ENCODE measurements at regions not wholly inside any gene's neighbourhood (a gene's known extent, or its start where the extent isn't known, plus 50 kb on each side); places are given as distances from the start of the nearest gene placed in this dataset.

DNA sequence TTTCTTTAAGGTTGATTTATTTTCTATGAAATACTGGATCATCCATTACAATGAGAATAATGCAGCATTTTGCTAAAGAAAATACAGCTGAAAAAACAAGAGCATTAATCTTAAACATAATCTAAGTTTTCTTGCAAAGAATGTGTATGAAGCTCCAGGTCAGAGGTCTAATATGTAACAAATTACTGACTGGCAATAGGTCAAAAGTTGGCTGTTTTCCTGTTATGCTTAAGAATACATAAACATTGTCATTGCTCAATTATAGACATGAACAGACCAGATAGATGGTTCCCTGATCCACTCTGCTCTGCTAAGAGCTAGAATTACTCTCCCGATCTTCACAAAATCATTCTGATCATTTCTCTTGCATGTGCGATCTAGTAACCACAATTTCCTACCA, 718.6 kb downstream of the PDHA2 start (continued):
- TF ChIP-seq ZFP3 (CRISPR knock-in tag; IDR thresholded peaks at IDR 0.05) (no peak), TOX (CRISPR knock-in tag; IDR thresholded peaks at IDR 0.05; ENCODE audit: borderline replicate concordance) (no peak), ZC3H10 (CRISPR knock-in tag; IDR thresholded peaks at IDR 0.05) (no peak), BACH2 (CRISPR knock-in tag; IDR thresholded peaks at IDR 0.05; ENCODE audit: borderline replicate concordance) (no peak), PPARA (CRISPR knock-in tag; IDR thresholded peaks at IDR 0.05; ENCODE audit: borderline replicate concordance) (no peak)
- TF ChIP-seq, protein P1, sequence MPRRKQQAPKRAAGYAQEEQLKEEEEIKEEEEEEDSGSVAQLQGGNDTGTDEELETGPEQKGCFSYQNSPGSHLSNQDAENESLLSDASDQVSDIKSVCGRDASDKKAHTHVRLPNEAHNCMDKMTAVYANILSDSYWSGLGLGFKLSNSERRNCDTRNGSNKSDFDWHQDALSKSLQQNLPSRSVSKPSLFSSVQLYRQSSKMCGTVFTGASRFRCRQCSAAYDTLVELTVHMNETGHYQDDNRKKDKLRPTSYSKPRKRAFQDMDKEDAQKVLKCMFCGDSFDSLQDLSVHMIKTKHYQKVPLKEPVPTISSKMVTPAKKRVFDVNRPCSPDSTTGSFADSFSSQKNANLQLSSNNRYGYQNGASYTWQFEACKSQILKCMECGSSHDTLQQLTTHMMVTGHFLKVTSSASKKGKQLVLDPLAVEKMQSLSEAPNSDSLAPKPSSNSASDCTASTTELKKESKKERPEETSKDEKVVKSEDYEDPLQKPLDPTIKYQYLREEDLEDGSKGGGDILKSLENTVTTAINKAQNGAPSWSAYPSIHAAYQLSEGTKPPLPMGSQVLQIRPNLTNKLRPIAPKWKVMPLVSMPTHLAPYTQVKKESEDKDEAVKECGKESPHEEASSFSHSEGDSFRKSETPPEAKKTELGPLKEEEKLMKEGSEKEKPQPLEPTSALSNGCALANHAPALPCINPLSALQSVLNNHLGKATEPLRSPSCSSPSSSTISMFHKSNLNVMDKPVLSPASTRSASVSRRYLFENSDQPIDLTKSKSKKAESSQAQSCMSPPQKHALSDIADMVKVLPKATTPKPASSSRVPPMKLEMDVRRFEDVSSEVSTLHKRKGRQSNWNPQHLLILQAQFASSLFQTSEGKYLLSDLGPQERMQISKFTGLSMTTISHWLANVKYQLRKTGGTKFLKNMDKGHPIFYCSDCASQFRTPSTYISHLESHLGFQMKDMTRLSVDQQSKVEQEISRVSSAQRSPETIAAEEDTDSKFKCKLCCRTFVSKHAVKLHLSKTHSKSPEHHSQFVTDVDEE (CRISPR knock-in tag; IDR thresholded peaks at IDR 0.05) = no peak

- no peak for TF ChIP-seq GLIS3 (CRISPR knock-in tag; IDR thresholded peaks at IDR 0.05)
- TF ChIP-seq TCF4 (CRISPR knock-in tag; IDR thresholded peaks at IDR 0.05; ENCODE audit: borderline replicate concordance) = no peak
- no peak for TF ChIP-seq ZNF70 (CRISPR knock-in tag; IDR thresholded peaks at IDR 0.05)
- no peak for TF ChIP-seq RARB (CRISPR knock-in tag; IDR thresholded peaks at IDR 0.05)
- ATAC-seq = no peak
These were observed 726.9 kb downstream of the PDHA2 start for GRCh38 chr4:96566755-96567154.

DNA sequence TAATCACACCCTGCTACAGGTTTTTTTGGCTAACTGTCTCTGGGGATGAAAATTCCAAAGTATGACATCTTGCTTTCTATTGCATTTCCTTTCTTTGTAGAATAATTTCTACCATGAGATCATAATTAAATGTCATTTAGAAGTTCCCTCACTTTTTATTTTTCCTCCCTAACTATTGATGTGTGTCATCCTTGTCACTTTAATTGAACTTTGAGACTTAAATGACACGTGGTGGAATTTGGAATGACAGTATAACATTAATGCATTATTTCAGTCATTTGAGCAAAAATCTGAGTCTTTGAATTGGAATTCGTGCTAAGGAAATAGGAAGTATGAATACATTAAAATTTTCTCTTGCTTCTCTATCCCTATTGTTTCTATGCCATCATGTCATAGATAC, 745.4 kb downstream of the PDHA2 start:
- ATAC-seq = no peak
- TF ChIP-seq POU6F1 (CRISPR knock-in tag; IDR thresholded peaks at IDR 0.05; ENCODE audit: borderline replicate concordance, low read depth) = no peak
- no peak for TF ChIP-seq BACH2 (CRISPR knock-in tag; IDR thresholded peaks at IDR 0.05; ENCODE audit: borderline replicate concordance)
- TF ChIP-seq, protein P1 (CRISPR knock-in tag; IDR thresholded peaks at IDR 0.05) = no peak
- TF ChIP-seq PPARA (CRISPR knock-in tag; IDR thresholded peaks at IDR 0.05; ENCODE audit: borderline replicate concordance) = no peak
- TF ChIP-seq ESRRG (CRISPR knock-in tag; IDR thresholded peaks at IDR 0.05) = no peak

DNA sequence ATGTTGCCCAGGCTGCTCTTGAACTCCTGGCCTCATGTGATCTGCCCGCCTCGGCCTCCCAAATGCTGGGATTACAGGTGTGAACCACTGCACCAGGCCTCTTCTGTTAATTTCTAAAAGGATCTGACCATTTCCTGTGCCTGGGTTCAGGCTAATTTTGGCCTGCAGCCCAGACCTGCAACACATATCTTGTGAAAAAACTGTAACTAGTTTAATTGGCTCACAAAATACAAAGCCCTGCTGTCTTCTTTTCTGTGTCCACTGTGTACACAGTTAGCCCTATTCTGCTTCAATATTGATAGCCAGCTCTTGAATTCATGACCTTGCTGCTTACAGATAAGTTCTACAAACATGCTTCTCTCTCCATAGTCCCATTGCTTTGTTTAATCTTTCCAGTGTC, 753.5 kb downstream of the PDHA2 start:
- no peak for ATAC-seq
- TF ChIP-seq, protein P1 (CRISPR knock-in tag; IDR thresholded peaks at IDR 0.05) = no peak
- TF ChIP-seq TCF4 (CRISPR knock-in tag; IDR thresholded peaks at IDR 0.05; ENCODE audit: borderline replicate concordance) = no peak
- TF ChIP-seq CSDC2 (CRISPR knock-in tag; IDR thresholded peaks at IDR 0.05) = no peak
- TF ChIP-seq ZC3H10 (CRISPR knock-in tag; IDR thresholded peaks at IDR 0.05) = no peak
- TF ChIP-seq ZNF70 (CRISPR knock-in tag; IDR thresholded peaks at IDR 0.05) = no peak
- TF ChIP-seq, protein P2, sequence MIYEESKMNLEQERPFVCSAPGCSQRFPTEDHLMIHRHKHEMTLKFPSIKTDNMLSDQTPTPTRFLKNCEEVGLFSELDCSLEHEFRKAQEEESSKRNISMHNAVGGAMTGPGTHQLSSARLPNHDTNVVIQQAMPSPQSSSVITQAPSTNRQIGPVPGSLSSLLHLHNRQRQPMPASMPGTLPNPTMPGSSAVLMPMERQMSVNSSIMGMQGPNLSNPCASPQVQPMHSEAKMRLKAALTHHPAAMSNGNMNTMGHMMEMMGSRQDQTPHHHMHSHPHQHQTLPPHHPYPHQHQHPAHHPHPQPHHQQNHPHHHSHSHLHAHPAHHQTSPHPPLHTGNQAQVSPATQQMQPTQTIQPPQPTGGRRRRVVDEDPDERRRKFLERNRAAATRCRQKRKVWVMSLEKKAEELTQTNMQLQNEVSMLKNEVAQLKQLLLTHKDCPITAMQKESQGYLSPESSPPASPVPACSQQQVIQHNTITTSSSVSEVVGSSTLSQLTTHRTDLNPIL (CRISPR knock-in tag; IDR thresholded peaks at IDR 0.05; ENCODE audit: low read depth) = no peak
- no peak for TF ChIP-seq ZNF8 (CRISPR knock-in tag; IDR thresholded peaks at IDR 0.05)
